ENCODE measurements at regions not wholly inside any gene's neighbourhood (a gene's known extent, or its start where the extent isn't known, plus 50 kb on each side); places are given as distances from the start of the nearest gene placed in this dataset.

- no peak overlapping the region for H3K9ac ChIP-seq (ENCODE audit: control insufficient read depth, extremely low read depth, insufficient read depth, low read length)
- no peaks in the 10 kb centered on the region for H3K36me3 ChIP-seq (ENCODE audit: control insufficient read depth in 2 of 2, extremely low read depth in 1 of 2, insufficient read depth in 2 of 2, low read length in 2 of 2)
- H3K4me3 ChIP-seq (ENCODE audit: control insufficient read depth in 2 of 3, extremely low read depth in 1 of 3, insufficient read depth in 2 of 3, low read depth in 1 of 3, low read length in 3 of 3): no peak overlapping the region
- no peaks in the 10 kb centered on the region for H3K4me1 ChIP-seq (ENCODE audit: control insufficient read depth, extremely low read depth, insufficient read depth, low read length)
- H3K9me1 ChIP-seq (ENCODE audit: control insufficient read depth, extremely low read depth, insufficient read depth, low read length): no peaks in the 10 kb centered on the region
- H3K4me2 ChIP-seq (ENCODE audit: control insufficient read depth, extremely low read depth, insufficient read depth, low read depth, low read length): no peak overlapping the region
- no peak for TF ChIP-seq EZH2 (IDR thresholded peaks at IDR 0.05; ENCODE audit: low read length)
- H3K27ac ChIP-seq (ENCODE audit: control insufficient read depth, insufficient read depth, low read length): no peak overlapping the region
- H3K27me3 ChIP-seq (ENCODE audit: control insufficient read depth, extremely low read depth, insufficient read depth, low read length): no peaks in the 10 kb centered on the region
- H2AFZ ChIP-seq (ENCODE audit: control insufficient read depth, low read length): no peak overlapping the region
- no peak for DNase-seq (ENCODE audit: low read depth, low spot score)
- dilution Hi-C loops (cut with MboI; ENCODE audit: extremely low pct_ligation_motif_present, low sequenced_read_pairs): no loop called here
- no peaks in the 10 kb centered on the region for H3K9me3 ChIP-seq (ENCODE audit: control insufficient read depth, low read depth, low read length)
- H4K20me1 ChIP-seq (ENCODE audit: control insufficient read depth, extremely low read depth, insufficient read depth, low read length): no peaks in the 10 kb centered on the region
- no peaks in the 10 kb centered on the region for H3K79me2 ChIP-seq (ENCODE audit: control insufficient read depth, insufficient read depth, low read length)
- no peak for FAIRE-seq
Observed at GRCh38 chr2:129267559-129267958, 711.9 kb upstream of the RAB6C start.

- Histone ChIP-seq H3K27me3 (ENCODE audit: control insufficient read depth, extremely low read depth, insufficient read depth, low read length) (no peaks in the 10 kb centered on the region), H2AFZ (ENCODE audit: control insufficient read depth, low read length) (no peak overlapping the region), H3K9me1 (ENCODE audit: control insufficient read depth, extremely low read depth, insufficient read depth, low read length) (no peaks in the 10 kb centered on the region), H3K4me2 (ENCODE audit: control insufficient read depth, extremely low read depth, insufficient read depth, low read depth, low read length) (no peak overlapping the region), H3K9ac (ENCODE audit: control insufficient read depth, extremely low read depth, insufficient read depth, low read length) (no peak overlapping the region), H3K4me3 (ENCODE audit: control insufficient read depth in 2 of 3, extremely low read depth in 1 of 3, insufficient read depth in 2 of 3, low read depth in 1 of 3, low read length in 3 of 3) (no peak overlapping the region), H3K4me1 (ENCODE audit: control insufficient read depth, extremely low read depth, insufficient read depth, low read length) (peaks cover 5% of the 10 kb centered on the region), H3K9me3 (ENCODE audit: control insufficient read depth, low read depth, low read length) (no peaks in the 10 kb centered on the region), H4K20me1 (ENCODE audit: control insufficient read depth, extremely low read depth, insufficient read depth, low read length) (no peaks in the 10 kb centered on the region), H3K79me2 (ENCODE audit: control insufficient read depth, insufficient read depth, low read length) (no peaks in the 10 kb centered on the region), H3K27ac (ENCODE audit: control insufficient read depth, insufficient read depth, low read length) (no peak overlapping the region), H3K36me3 (ENCODE audit: control insufficient read depth in 2 of 2, extremely low read depth in 1 of 2, insufficient read depth in 2 of 2, low read length in 2 of 2) (no peaks in the 10 kb centered on the region)
- FAIRE-seq: no peak
- TF ChIP-seq, protein P1, sequence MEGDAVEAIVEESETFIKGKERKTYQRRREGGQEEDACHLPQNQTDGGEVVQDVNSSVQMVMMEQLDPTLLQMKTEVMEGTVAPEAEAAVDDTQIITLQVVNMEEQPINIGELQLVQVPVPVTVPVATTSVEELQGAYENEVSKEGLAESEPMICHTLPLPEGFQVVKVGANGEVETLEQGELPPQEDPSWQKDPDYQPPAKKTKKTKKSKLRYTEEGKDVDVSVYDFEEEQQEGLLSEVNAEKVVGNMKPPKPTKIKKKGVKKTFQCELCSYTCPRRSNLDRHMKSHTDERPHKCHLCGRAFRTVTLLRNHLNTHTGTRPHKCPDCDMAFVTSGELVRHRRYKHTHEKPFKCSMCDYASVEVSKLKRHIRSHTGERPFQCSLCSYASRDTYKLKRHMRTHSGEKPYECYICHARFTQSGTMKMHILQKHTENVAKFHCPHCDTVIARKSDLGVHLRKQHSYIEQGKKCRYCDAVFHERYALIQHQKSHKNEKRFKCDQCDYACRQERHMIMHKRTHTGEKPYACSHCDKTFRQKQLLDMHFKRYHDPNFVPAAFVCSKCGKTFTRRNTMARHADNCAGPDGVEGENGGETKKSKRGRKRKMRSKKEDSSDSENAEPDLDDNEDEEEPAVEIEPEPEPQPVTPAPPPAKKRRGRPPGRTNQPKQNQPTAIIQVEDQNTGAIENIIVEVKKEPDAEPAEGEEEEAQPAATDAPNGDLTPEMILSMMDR (optimal IDR thresholded peaks at IDR 0.05 in 1 of 3, IDR thresholded peaks at IDR 0.05 in 1 of 3, conservative IDR thresholded peaks at IDR 0.05 in 1 of 3; ENCODE audit: extremely low read depth in 1 of 3, insufficient read depth in 2 of 3, low read length in 3 of 3): no peak
- TF ChIP-seq EZH2 (IDR thresholded peaks at IDR 0.05; ENCODE audit: low read length): no peak
- dilution Hi-C loops (cut with MboI; ENCODE audit: extremely low pct_ligation_motif_present, low sequenced_read_pairs): no loop called here
- DNase-seq (ENCODE audit: low read depth, low spot score): no peak
Observed at GRCh38 chr2:129273266-129274037, 706.0 kb upstream of the RAB6C start.

DNA sequence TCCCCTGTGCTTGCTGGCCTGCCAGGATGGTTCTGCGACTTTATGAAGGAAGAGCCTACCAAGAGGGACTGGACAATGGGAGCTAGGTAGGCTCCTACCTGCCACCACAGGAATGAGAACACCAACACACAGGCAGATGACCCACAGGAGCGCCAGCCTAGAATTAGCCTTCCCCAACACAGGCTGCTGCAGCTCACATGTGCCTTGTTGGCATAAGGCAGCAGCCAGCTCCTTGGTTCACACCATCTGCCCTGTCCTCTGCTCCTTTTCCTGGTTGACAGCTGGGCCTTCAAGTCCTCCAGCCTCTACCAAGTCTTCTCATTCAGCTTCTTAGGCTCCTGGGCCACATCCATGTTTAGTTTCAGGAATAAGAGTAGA lies 705.4 kb upstream of the RAB6C start:
- H3K79me2 ChIP-seq (ENCODE audit: control insufficient read depth, insufficient read depth, low read length): no peaks in the 10 kb centered on the region
- H4K20me1 ChIP-seq (ENCODE audit: control insufficient read depth, extremely low read depth, insufficient read depth, low read length): no peaks in the 10 kb centered on the region
- dilution Hi-C loops (cut with MboI; ENCODE audit: extremely low pct_ligation_motif_present, low sequenced_read_pairs): no loop called here
- H3K27ac ChIP-seq (ENCODE audit: control insufficient read depth, insufficient read depth, low read length): no peak overlapping the region
- FAIRE-seq (no peak), DNase-seq (ENCODE audit: low read depth, low spot score) (no peak)
- H3K4me3 ChIP-seq (ENCODE audit: control insufficient read depth in 2 of 3, extremely low read depth in 1 of 3, insufficient read depth in 2 of 3, low read depth in 1 of 3, low read length in 3 of 3): no peak overlapping the region
- TF ChIP-seq, protein P1 (optimal IDR thresholded peaks at IDR 0.05 in 1 of 3, IDR thresholded peaks at IDR 0.05 in 1 of 3, conservative IDR thresholded peaks at IDR 0.05 in 1 of 3; ENCODE audit: extremely low read depth in 1 of 3, insufficient read depth in 2 of 3, low read length in 3 of 3): no peak
- TF ChIP-seq EZH2 (IDR thresholded peaks at IDR 0.05; ENCODE audit: low read length): no peak
- no peak overlapping the region for H3K4me2 ChIP-seq (ENCODE audit: control insufficient read depth, extremely low read depth, insufficient read depth, low read depth, low read length)
- no peak overlapping the region for H3K9ac ChIP-seq (ENCODE audit: control insufficient read depth, extremely low read depth, insufficient read depth, low read length)
- no peaks in the 10 kb centered on the region for H3K27me3 ChIP-seq (ENCODE audit: control insufficient read depth, extremely low read depth, insufficient read depth, low read length)
- H3K4me1 ChIP-seq (ENCODE audit: control insufficient read depth, extremely low read depth, insufficient read depth, low read length): peaks cover 5% of the 10 kb centered on the region
- H3K9me1 ChIP-seq (ENCODE audit: control insufficient read depth, extremely low read depth, insufficient read depth, low read length): no peaks in the 10 kb centered on the region
- no peaks in the 10 kb centered on the region for H3K36me3 ChIP-seq (ENCODE audit: control insufficient read depth in 2 of 2, extremely low read depth in 1 of 2, insufficient read depth in 2 of 2, low read length in 2 of 2)
- no peaks in the 10 kb centered on the region for H3K9me3 ChIP-seq (ENCODE audit: control insufficient read depth, low read depth, low read length)
- H2AFZ ChIP-seq (ENCODE audit: control insufficient read depth, low read length): no peak overlapping the region
